GM03348 (cell line): ENCODE measurements at regions not wholly inside any gene's neighbourhood (a gene's known extent, or its start where the extent isn't known, plus 50 kb on each side); places are given as distances from the start of the nearest gene placed in this dataset.
"Not testable (repeated sequence)": the region's sequence is repeated elsewhere in the genome, so short reads cannot be mapped to it uniquely, and the experiment has no call there.

Experiments
- DNase-seq: peaks from one replicate; pipeline ENCODE4 v3.0.0; 2012; ENCODE audit warnings: low spot score

GRCh38 chr5:153373130-153373498, 117.4 kb upstream of the GRIA1 start:
- DNase-seq: no peak

GRCh38 chr5:153381630-153382029, 108.8 kb upstream of the GRIA1 start:
- not testable (repeated sequence) for DNase-seq

GRCh38 chr5:153390569-153390968, 99.9 kb upstream of the GRIA1 start:
- no peak for DNase-seq

- DNase-seq: no peak
Measured at GRCh38 chr5:153399595-153399994, 90.9 kb upstream of the GRIA1 start.

- DNase-seq: peak; percentile 61
Measured at GRCh38 chr5:153400931-153401330, 89.5 kb upstream of the GRIA1 start.

- peak; percentile 76 for DNase-seq
Measured at GRCh38 chr5:153402550-153402949, 87.9 kb upstream of the GRIA1 start.

GRCh38 chr5:153403470-153403869, 87.0 kb upstream of the GRIA1 start:
- DNase-seq: no peak

GRCh38 chr5:153404747-153405146, 85.7 kb upstream of the GRIA1 start:
- no peak for DNase-seq

- DNase-seq: no peak
Measured at GRCh38 chr5:153421676-153422075, 68.8 kb upstream of the GRIA1 start.

- DNase-seq: no peak
Measured at GRCh38 chr5:153425914-153426313, 64.6 kb upstream of the GRIA1 start.

GRCh38 chr5:153429761-153430380, 60.6 kb upstream of the GRIA1 start:
- DNase-seq: no peak

- no peak for DNase-seq
Measured at GRCh38 chr5:153432583-153432982, 57.9 kb upstream of the GRIA1 start.

- DNase-seq: no peak
Measured at GRCh38 chr5:153437251-153437650, 53.2 kb upstream of the GRIA1 start.

GRCh38 chr5:153439130-153439529, 51.3 kb upstream of the GRIA1 start:
- no peak for DNase-seq
